Transverse colon (tissue), 4 donors: ENCODE measurements at regions not wholly inside any gene's neighbourhood (a gene's known extent, or its start where the extent isn't known, plus 50 kb on each side); places are given as distances from the start of the nearest gene placed in this dataset.

Experiments
- DNase-seq: peaks from one replicate; pipeline ENCODE4 v3.0.0-alpha.2; 2019
- H3K27ac ChIP-seq, 4 donors: fragments of 200-600 bp; sonication (generic); 2 replicates each; pipeline ENCODE4 v1.5.1; 2016 to 2018; ENCODE audit warnings: inconsistent platforms in 4 of 4
- H3K27me3 ChIP-seq: fragments of 200-600 bp; sonication (generic); 2 replicates; pipeline ENCODE4 v1.5.1; 2017; ENCODE audit warnings: inconsistent platforms
- H3K36me3 ChIP-seq, 4 donors: fragments of 200-600 bp; sonication (generic); 2 replicates each; pipeline ENCODE4 v1.5.1; 2017 to 2019; ENCODE audit warnings: inconsistent platforms in 4 of 4
- H3K4me1 ChIP-seq, 4 donors: fragments of 200-600 bp; sonication (generic); 2 replicates each; pipeline ENCODE4 v1.5.1; 2017 to 2020; ENCODE audit warnings: inconsistent platforms in 4 of 4
- H3K4me3 ChIP-seq, 4 donors: fragments of 200-600 bp; sonication (generic); 1 replicate in 1 of 4; 2 replicates in 3 of 4; pipeline versions ENCODE4 v1.5.1 to v1.6.1; 2017 to 2019; ENCODE audit warnings: inconsistent platforms in 4 of 4
- H3K9me3 ChIP-seq, 2 donors: fragments of 200-600 bp; sonication (generic); 2 replicates each; pipeline ENCODE4 v1.5.1; 2017 to 2019; ENCODE audit warnings: inconsistent platforms in 2 of 2
- CTCF ChIP-seq, 5 experiments: fragments of 200-600 bp in 3 of 5; fragments of 450-650 bp in 2 of 5; sonication (generic) in 3 of 5; IDR thresholded peaks; 1 replicate in 2 of 5; 2 replicates in 3 of 5; pipeline ENCODE4 v1.5.1; 2016 to 2017; ENCODE audit warnings: antibody characterized with exemption in 5 of 5, inconsistent platforms in 3 of 5, mild to moderate bottlenecking in 2 of 5, moderate library complexity in 1 of 5
- EP300 ChIP-seq: sonication (generic); formaldehyde crosslinking; IDR thresholded peaks from one replicate; pipeline ENCODE4 v1.6.1; 2017; ENCODE audit warnings: antibody characterized with exemption, low read depth
- POLR2A ChIP-seq: fragments of 450-650 bp; IDR thresholded peaks from one replicate; pipeline ENCODE4 v1.6.1; 2016; ENCODE audit warnings: antibody characterized with exemption, mild to moderate bottlenecking, moderate library complexity
- POLR2AphosphoS5 ChIP-seq, 3 donors: sonication (generic); formaldehyde crosslinking; IDR thresholded peaks; one replicate each; pipeline ENCODE4 v1.6.1; 2016; ENCODE audit warnings: antibody characterized with exemption in 3 of 3
- WGBS, 2 donors: methylation state at CpG; one replicate each; pipeline ENCODE4 v1.1.5; 2018; ENCODE audit warnings: low coverage in 1 of 2; 5-methylcytosine and 5-hydroxymethylcytosine counted together
- in situ Hi-C, 4 donors: fragments of 200-750 bp; cut with MboI; loops; one replicate each; pipeline versions ENCODE4 v1.15.0 to v1.15.1; 2017; ENCODE audit warnings: low sequenced_read_pairs in 3 of 4, low pct_ligation_motif_present in 1 of 4, low pct_unique_long_range_greater_than_20kb in 1 of 4
- intact Hi-C: fragments of 100-400 bp; cut with DNase I; formaldehyde crosslinking; loops from one replicate; pipeline ENCODE4 v1.15.1; 2023; ENCODE audit warnings: low total_unique reads

GRCh38 chr19:46928951-46929350, 68.2 kb downstream of the ARHGAP35 start:
- H3K4me1 ChIP-seq = peaks cover 22 to 44% (median 39%) of the 10 kb centered on the region in 4 donors
- no peak for TF ChIP-seq POLR2AphosphoS5 (IDR thresholded peaks at IDR 0.05)
- TF ChIP-seq CTCF (IDR thresholded peaks at IDR 0.05) = no peak
- no peak for TF ChIP-seq EP300
- TF ChIP-seq POLR2A = no peak
- no peaks in the 10 kb centered on the region for H3K9me3 ChIP-seq
- no peaks in the 10 kb centered on the region for H3K27me3 ChIP-seq
- no peaks in the 10 kb centered on the region for H3K36me3 ChIP-seq
- WGBS, 2 donors = 87 to 90% methylated on average over 3 to 5 of the region's 5 CpGs
- in situ Hi-C loops = no loop called here
- H3K4me3 ChIP-seq = no peak overlapping the region
- no peak overlapping the region for H3K27ac ChIP-seq
- intact Hi-C loops = no loop called here
- DNase-seq = no peak

DNA sequence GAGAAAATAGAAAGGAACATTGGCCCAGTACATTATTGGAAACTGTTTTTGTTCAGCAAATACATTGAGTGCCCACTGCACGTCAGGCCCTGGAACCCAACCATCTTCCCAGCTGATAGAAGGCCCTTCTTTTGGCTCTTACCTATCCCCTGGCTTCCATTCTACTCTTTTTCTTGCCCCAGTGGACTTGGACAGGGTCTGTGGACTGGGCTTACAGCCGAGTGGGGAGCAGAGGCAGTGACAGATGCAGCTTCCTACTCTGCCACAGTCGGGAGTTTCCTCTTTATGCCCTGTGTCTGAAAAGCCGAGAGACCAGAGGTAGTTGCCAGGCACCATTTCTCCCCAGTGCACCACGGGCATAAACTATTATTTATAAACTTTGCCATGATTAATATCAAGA, 70.4 kb downstream of the ARHGAP35 start:
- WGBS, 2 donors = 57 to 72% methylated on average over 4 to 5 of the region's 5 CpGs
- no peaks in the 10 kb centered on the region for H3K9me3 ChIP-seq
- H3K36me3 ChIP-seq = no peaks in the 10 kb centered on the region
- no peak overlapping the region for H3K27ac ChIP-seq
- in situ Hi-C loops (no loop called here), intact Hi-C loops (no loop called here)
- TF ChIP-seq POLR2A = no peak
- TF ChIP-seq EP300 = no peak
- TF ChIP-seq CTCF (IDR thresholded peaks at IDR 0.05) = no peak
- no peak for TF ChIP-seq POLR2AphosphoS5 (IDR thresholded peaks at IDR 0.05)
- no peaks in the 10 kb centered on the region for H3K27me3 ChIP-seq
- peaks cover 0 to 41% (median 21%) of the 10 kb centered on the region in 4 donors for H3K4me1 ChIP-seq
- no peak for DNase-seq
- H3K4me3 ChIP-seq = no peak overlapping the region

- H3K4me1 ChIP-seq = peaks cover 5 to 31% (median 14%) of the 10 kb centered on the region in 4 donors
- H3K4me3 ChIP-seq = no peak overlapping the region
- H3K9me3 ChIP-seq = no peaks in the 10 kb centered on the region
- no peak for TF ChIP-seq POLR2AphosphoS5 (IDR thresholded peaks at IDR 0.05)
- no peak for TF ChIP-seq POLR2A
- no peak for TF ChIP-seq EP300
- TF ChIP-seq CTCF (IDR thresholded peaks at IDR 0.05) = no peak
- no peak for DNase-seq
- H3K27me3 ChIP-seq = no peaks in the 10 kb centered on the region
- intact Hi-C loops = no loop called here
- in situ Hi-C loops = no loop called here
- H3K36me3 ChIP-seq = no peaks in the 10 kb centered on the region
- H3K27ac ChIP-seq = no peak overlapping the region
- WGBS, 2 donors = 59 to 71% methylated on average over 2 of the region's 2 CpGs
These were observed 71.5 kb downstream of the ARHGAP35 start for GRCh38 chr19:46932346-46932745.

DNA sequence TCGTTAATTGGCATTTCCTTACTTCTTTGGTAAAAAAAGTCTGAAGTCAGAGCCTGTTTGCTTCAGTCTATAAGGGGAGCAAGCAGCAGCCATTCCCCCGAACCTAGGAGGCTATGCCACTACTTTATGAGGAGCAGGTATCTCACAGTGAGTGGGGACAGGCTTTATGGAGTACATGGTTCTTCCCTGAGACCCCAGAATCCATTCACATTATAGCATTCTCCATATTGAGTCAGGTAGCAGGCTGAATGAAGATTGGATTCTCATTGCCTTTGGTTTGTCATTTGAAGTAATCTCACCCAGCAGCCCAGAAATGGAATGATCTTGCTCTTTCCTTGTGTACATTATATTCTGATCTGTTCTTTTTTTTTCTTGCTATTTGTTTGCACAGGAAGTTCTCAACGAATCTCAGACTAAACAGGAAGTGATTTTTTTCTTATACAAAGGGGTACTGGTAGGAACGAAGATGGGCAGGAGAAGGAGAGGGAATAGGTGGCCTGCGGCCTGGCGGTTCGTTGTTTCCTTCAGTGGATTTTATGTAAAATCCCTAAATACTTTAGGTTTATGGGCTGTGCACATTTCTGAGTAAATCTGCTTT, 74.4 kb downstream of the ARHGAP35 start:
- TF ChIP-seq EP300 (no peak), CTCF (IDR thresholded peaks at IDR 0.05) (no peak), POLR2AphosphoS5 (IDR thresholded peaks at IDR 0.05) (no peak), POLR2A (no peak)
- in situ Hi-C loops (no loop called here), intact Hi-C loops (no loop called here)
- no peaks in the 10 kb centered on the region for H3K27me3 ChIP-seq
- peaks cover 5 to 22% (median 7%) of the 10 kb centered on the region in 4 donors for H3K4me1 ChIP-seq
- no peaks in the 10 kb centered on the region for H3K9me3 ChIP-seq
- 65 to 69% methylated on average over 7 of the region's 7 CpGs for WGBS, 2 donors
- DNase-seq = no peak
- no peak overlapping the region for H3K4me3 ChIP-seq
- H3K36me3 ChIP-seq = peaks cover 0 to 6% (median 0%) of the 10 kb centered on the region in 4 donors
- peak overlapping the region in 3 of 4 donors; percentile 13 to 52 (median 38) for H3K27ac ChIP-seq
